ENCODE measurements at regions not wholly inside any gene's neighbourhood (a gene's known extent, or its start where the extent isn't known, plus 50 kb on each side); places are given as distances from the start of the nearest gene placed in this dataset.

- ATAC-seq (no peak), DNase-seq (ENCODE audit: low spot score) (no peak), FAIRE-seq (no peak)
- Histone ChIP-seq H2AFZ (ENCODE audit: low read length) (no peak overlapping the region), H3K4me1 (ENCODE audit: insufficient read depth, low read length) (no peaks in the 10 kb centered on the region), H3K9me3 (ENCODE audit: low read length) (peaks cover 16% of the 10 kb centered on the region; the same call in 1 of the 2 replicates), H3K4me2 (ENCODE audit: low read depth, low read length) (no peak overlapping the region), H3K27me3 (ENCODE audit: control insufficient read depth in 1 of 2, insufficient read depth in 2 of 2, low read length in 2 of 2) (no peaks in the 10 kb centered on the region; a peak in 1 of 5 replicates), H3K27ac (ENCODE audit: extremely low read length, insufficient read depth, low read length) (no peak overlapping the region), H3K9ac (ENCODE audit: insufficient read depth, low read depth, low read length) (no peak overlapping the region), H3K79me2 (ENCODE audit: insufficient read depth, low read length) (no peaks in the 10 kb centered on the region), H3K36me3 (replicated peaks in 1 of 2; ENCODE audit: control insufficient read depth in 1 of 2, insufficient read depth in 2 of 2, low read length in 2 of 2) (no peaks in the 10 kb centered on the region), H3K4me3 (replicated peaks in 1 of 3; ENCODE audit: insufficient read depth in 1 of 3, low read depth in 2 of 3, low read length in 3 of 3) (no peak overlapping the region), H4K20me1 (ENCODE audit: insufficient read depth, low read length) (no peaks in the 10 kb centered on the region)
- POLR2A ChIA-PET, result no interaction called here
- 12% methylated on average over 3 of the region's 3 CpGs for WGBS (ENCODE audit: low lambda C conversion rate)
- CTCF ChIA-PET (ENCODE audit: low intra/inter-chr PET ratio, low total read pairs), result no interaction called here
- intact Hi-C loops (cut with micrococcal nuclease; ENCODE audit: unreplicated experiment) (no loop called here), in situ Hi-C loops (cut with HindIII; ENCODE audit: extremely low pct_ligation_motif_present, low pct_unique_long_range_greater_than_20kb) (no loop called here)
- BruUV-seq (replicated peaks), result no TSS peak
- TF ChIP-seq ZBTB40 (IDR thresholded peaks at IDR 0.05), result no peak
- TF ChIP-seq ZBTB40 (CRISPR knock-in tag; IDR thresholded peaks at IDR 0.05), result no peak
- no peak for TF ChIP-seq ZNF230 (CRISPR knock-in tag; IDR thresholded peaks at IDR 0.05)
- TF ChIP-seq E2F2 (CRISPR knock-in tag; IDR thresholded peaks at IDR 0.05; ENCODE audit: borderline replicate concordance), result no peak
- TF ChIP-seq ESRRA (CRISPR knock-in tag; IDR thresholded peaks at IDR 0.05; ENCODE audit: low read depth), result no peak
- no peak for TF ChIP-seq ZNF569 (CRISPR knock-in tag; IDR thresholded peaks at IDR 0.05; ENCODE audit: borderline replicate concordance)
- no peak for TF ChIP-seq NR2F1 (CRISPR knock-in tag; IDR thresholded peaks at IDR 0.05)
- TF ChIP-seq SIX1 (CRISPR knock-in tag; IDR thresholded peaks at IDR 0.05; ENCODE audit: borderline replicate concordance), result no peak
- TF ChIP-seq POLR2AphosphoS5 (IDR thresholded peaks at IDR 0.05; ENCODE audit: low read depth, low read length), result no peak
- no peak for TF ChIP-seq HIC2 (CRISPR knock-in tag; IDR thresholded peaks at IDR 0.05; ENCODE audit: low read depth)
- TF ChIP-seq MTF2 (CRISPR knock-in tag; IDR thresholded peaks at IDR 0.05; ENCODE audit: borderline replicate concordance), result no peak
- TF ChIP-seq ETV5 (CRISPR knock-in tag; IDR thresholded peaks at IDR 0.05; ENCODE audit: borderline replicate concordance), result no peak
- no peak for TF ChIP-seq ZFP1 (CRISPR knock-in tag; IDR thresholded peaks at IDR 0.05)
- TF ChIP-seq ZNF143 (CRISPR knock-in tag; IDR thresholded peaks at IDR 0.05), result no peak
- no peak for TF ChIP-seq ZIK1 (CRISPR knock-in tag; IDR thresholded peaks at IDR 0.05; ENCODE audit: borderline replicate concordance, low read depth)
Measured at GRCh38 chr15:97708252-97708651, 252.3 kb upstream of the ARRDC4 start.

Data from HepG2 (cell line).